ENCODE measurements at regions not wholly inside any gene's neighbourhood (a gene's known extent, or its start where the extent isn't known, plus 50 kb on each side); places are given as distances from the start of the nearest gene placed in this dataset.
A peak's percentile ranks its signal among the peaks of the same experiment; 100 is the strongest.

GRCh38 chr4:63831590-63832155, 577.6 kb downstream of the TECRL start:
- no peak overlapping the region for H3K4me2 ChIP-seq (ENCODE audit: insufficient read depth, low read length)
- no peaks in the 10 kb centered on the region for H3K4me1 ChIP-seq (ENCODE audit: insufficient read depth, low read length)
- H3K79me2 ChIP-seq (ENCODE audit: insufficient read depth, low read length) = no peaks in the 10 kb centered on the region
- H2AFZ ChIP-seq (ENCODE audit: low read length) = no peak overlapping the region
- no peak for TF ChIP-seq CTCF (IDR thresholded peaks at IDR 0.05; ENCODE audit: extremely low read depth, low read depth, low read length)
- H3K9me3 ChIP-seq (ENCODE audit: low read depth, low read length) = no peaks in the 10 kb centered on the region
- H3K36me3 ChIP-seq (ENCODE audit: insufficient read depth, low read length) = no peaks in the 10 kb centered on the region
- no peaks in the 10 kb centered on the region for H3K27me3 ChIP-seq (ENCODE audit: insufficient read depth, low read length)
- H3K27ac ChIP-seq (ENCODE audit: low read depth, low read length) = no peak overlapping the region
- H3K4me3 ChIP-seq (ENCODE audit: insufficient read depth, low read length) = no peak overlapping the region
- no peak for DNase-seq (ENCODE audit: insufficient read length, low spot score, missing footprints)
- no peaks in the 10 kb centered on the region for H4K20me1 ChIP-seq (ENCODE audit: insufficient read depth, low read length)

- Histone ChIP-seq H3K79me2 (ENCODE audit: insufficient read depth, low read length) (no peaks in the 10 kb centered on the region), H4K20me1 (ENCODE audit: insufficient read depth, low read length) (no peaks in the 10 kb centered on the region), H3K4me1 (ENCODE audit: insufficient read depth, low read length) (no peaks in the 10 kb centered on the region), H3K36me3 (ENCODE audit: insufficient read depth, low read length) (no peaks in the 10 kb centered on the region), H3K9me3 (ENCODE audit: low read depth, low read length) (no peaks in the 10 kb centered on the region), H2AFZ (ENCODE audit: low read length) (no peak overlapping the region), H3K27ac (ENCODE audit: low read depth, low read length) (no peak overlapping the region), H3K4me2 (ENCODE audit: insufficient read depth, low read length) (no peak overlapping the region), H3K4me3 (ENCODE audit: insufficient read depth, low read length) (no peak overlapping the region), H3K27me3 (ENCODE audit: insufficient read depth, low read length) (no peaks in the 10 kb centered on the region)
- TF ChIP-seq CTCF (IDR thresholded peaks at IDR 0.05; ENCODE audit: extremely low read depth, low read depth, low read length) = no peak
- no peak for DNase-seq (ENCODE audit: insufficient read length, low spot score, missing footprints)
Observed at GRCh38 chr4:63817196-63817865, 591.9 kb downstream of the TECRL start.

- Histone ChIP-seq H3K9me3 (ENCODE audit: low read depth, low read length) (no peaks in the 10 kb centered on the region), H3K27me3 (ENCODE audit: insufficient read depth, low read length) (no peaks in the 10 kb centered on the region), H3K36me3 (ENCODE audit: insufficient read depth, low read length) (no peaks in the 10 kb centered on the region), H3K4me3 (ENCODE audit: insufficient read depth, low read length) (no peak overlapping the region), H3K27ac (ENCODE audit: low read depth, low read length) (no peak overlapping the region), H4K20me1 (ENCODE audit: insufficient read depth, low read length) (no peaks in the 10 kb centered on the region), H3K4me1 (ENCODE audit: insufficient read depth, low read length) (no peaks in the 10 kb centered on the region), H2AFZ (ENCODE audit: low read length) (no peak overlapping the region), H3K79me2 (ENCODE audit: insufficient read depth, low read length) (no peaks in the 10 kb centered on the region), H3K4me2 (ENCODE audit: insufficient read depth, low read length) (no peak overlapping the region)
- no peak for TF ChIP-seq CTCF (IDR thresholded peaks at IDR 0.05; ENCODE audit: extremely low read depth, low read depth, low read length)
- DNase-seq (ENCODE audit: insufficient read length, low spot score, missing footprints) = peak; percentile 6
Observed at GRCh38 chr4:63814171-63814964, 594.9 kb downstream of the TECRL start.

- H3K79me2 ChIP-seq (ENCODE audit: insufficient read depth, low read length) = no peaks in the 10 kb centered on the region
- H3K27me3 ChIP-seq (ENCODE audit: insufficient read depth, low read length) = no peaks in the 10 kb centered on the region
- H4K20me1 ChIP-seq (ENCODE audit: insufficient read depth, low read length) = no peaks in the 10 kb centered on the region
- H3K4me1 ChIP-seq (ENCODE audit: insufficient read depth, low read length) = no peaks in the 10 kb centered on the region
- H3K4me2 ChIP-seq (ENCODE audit: insufficient read depth, low read length) = no peak overlapping the region
- H3K4me3 ChIP-seq (ENCODE audit: insufficient read depth, low read length) = no peak overlapping the region
- DNase-seq (ENCODE audit: insufficient read length, low spot score, missing footprints) = no peak
- no peaks in the 10 kb centered on the region for H3K9me3 ChIP-seq (ENCODE audit: low read depth, low read length)
- no peak overlapping the region for H3K27ac ChIP-seq (ENCODE audit: low read depth, low read length)
- TF ChIP-seq CTCF (IDR thresholded peaks at IDR 0.05; ENCODE audit: extremely low read depth, low read depth, low read length) = no peak
- H2AFZ ChIP-seq (ENCODE audit: low read length) = no peak overlapping the region
- no peaks in the 10 kb centered on the region for H3K36me3 ChIP-seq (ENCODE audit: insufficient read depth, low read length)
Observed at GRCh38 chr4:63799166-63799565, 610.1 kb downstream of the TECRL start.

All from osteoblast (primary cell).